Subcutaneous abdominal adipose tissue (tissue), 5 donors: ENCODE measurements at regions not wholly inside any gene's neighbourhood (a gene's known extent, or its start where the extent isn't known, plus 50 kb on each side); places are given as distances from the start of the nearest gene placed in this dataset.

Experiments used
- H3K27ac ChIP-seq: one replicate; pipeline ENCODE4 v1.7.0; 2013; ENCODE audit warnings: low read depth, mild to moderate bottlenecking, inconsistent platforms, low read length, moderate library complexity
- H3K27me3 ChIP-seq, 5 donors: one replicate each; pipeline ENCODE4 v1.7.0; 2013; ENCODE audit warnings: low read length in 5 of 5, inconsistent platforms in 1 of 5; ENCODE audit not compliant: control insufficient read depth in 5 of 5, insufficient read depth in 4 of 5
- H3K36me3 ChIP-seq, 5 donors: one replicate each; pipeline ENCODE4 v1.7.0; 2013; ENCODE audit warnings: low read length in 5 of 5; ENCODE audit not compliant: control insufficient read depth in 5 of 5, insufficient read depth in 5 of 5
- H3K4me1 ChIP-seq, 5 donors: one replicate each; pipeline ENCODE4 v1.7.0; 2013; ENCODE audit warnings: low read length in 5 of 5, mild to moderate bottlenecking in 3 of 5, moderate library complexity in 1 of 5; ENCODE audit not compliant: control insufficient read depth in 5 of 5, insufficient read depth in 5 of 5
- H3K4me3 ChIP-seq, 5 donors: one replicate each; pipeline ENCODE4 v1.7.0; 2013; ENCODE audit warnings: low read length in 5 of 5, low read depth in 1 of 5
- H3K9ac ChIP-seq, 5 donors: one replicate each; pipeline ENCODE4 v1.7.0; 2013; ENCODE audit warnings: low read length in 5 of 5, mild to moderate bottlenecking in 4 of 5, moderate library complexity in 3 of 5
- H3K9me3 ChIP-seq, 5 donors: one replicate each; pipeline ENCODE4 v1.7.0; 2013; ENCODE audit warnings: low read length in 5 of 5; ENCODE audit not compliant: control insufficient read depth in 5 of 5
- donor health status: healthy.
- donor health status: healthy.
- donor health status: healthy.
- donor health status: healthy.
- donor health status: healthy.

- Histone ChIP-seq H3K4me3 (peak overlapping the region in 1 of 5 donors; percentile 6), H3K27ac (no peak overlapping the region), H3K36me3 (no peaks in the 10 kb centered on the region), H3K9ac (no peak overlapping the region), H3K4me1 (no peaks in the 10 kb centered on the region), H3K27me3 (no peaks in the 10 kb centered on the region), H3K9me3 (peaks cover 27 to 44% (median 33%) of the 10 kb centered on the region in 5 donors)
Measured at GRCh38 chr2:41500895-41501294, 546.9 kb upstream of the PKDCC start.

- Histone ChIP-seq H3K4me1 (no peaks in the 10 kb centered on the region), H3K27ac (no peak overlapping the region), H3K4me3 (no peak overlapping the region), H3K9ac (no peak overlapping the region), H3K36me3 (no peaks in the 10 kb centered on the region), H3K27me3 (no peaks in the 10 kb centered on the region), H3K9me3 (peaks cover 11 to 26% (median 16%) of the 10 kb centered on the region in 5 donors)
Measured at GRCh38 chr2:41502752-41503151, 545.1 kb upstream of the PKDCC start.

GRCh38 chr2:41504532-41504931, 543.3 kb upstream of the PKDCC start:
- H3K4me3 ChIP-seq, result no peak overlapping the region
- H3K27ac ChIP-seq, result no peak overlapping the region
- no peaks in the 10 kb centered on the region for H3K27me3 ChIP-seq
- H3K36me3 ChIP-seq, result no peaks in the 10 kb centered on the region
- no peak overlapping the region for H3K9ac ChIP-seq
- H3K9me3 ChIP-seq, result peaks cover 8 to 18% (median 13%) of the 10 kb centered on the region in 5 donors
- peaks cover 0 to 2% (median 0%) of the 10 kb centered on the region in 5 donors for H3K4me1 ChIP-seq

GRCh38 chr2:41510108-41510507, 537.7 kb upstream of the PKDCC start:
- H3K9me3 ChIP-seq, result peaks cover 0 to 3% (median 0%) of the 10 kb centered on the region in 5 donors
- no peak overlapping the region for H3K9ac ChIP-seq
- no peak overlapping the region for H3K4me3 ChIP-seq
- H3K36me3 ChIP-seq, result no peaks in the 10 kb centered on the region
- H3K27ac ChIP-seq, result no peak overlapping the region
- H3K4me1 ChIP-seq, result peaks cover 0 to 10% (median 0%) of the 10 kb centered on the region in 5 donors
- H3K27me3 ChIP-seq, result no peaks in the 10 kb centered on the region

- Histone ChIP-seq H3K36me3 (no peaks in the 10 kb centered on the region), H3K27me3 (no peaks in the 10 kb centered on the region), H3K4me3 (no peak overlapping the region), H3K9ac (no peak overlapping the region), H3K9me3 (no peaks in the 10 kb centered on the region), H3K27ac (no peak overlapping the region), H3K4me1 (no peaks in the 10 kb centered on the region)
Measured at GRCh38 chr2:41521211-41521610, 526.6 kb upstream of the PKDCC start.

DNA sequence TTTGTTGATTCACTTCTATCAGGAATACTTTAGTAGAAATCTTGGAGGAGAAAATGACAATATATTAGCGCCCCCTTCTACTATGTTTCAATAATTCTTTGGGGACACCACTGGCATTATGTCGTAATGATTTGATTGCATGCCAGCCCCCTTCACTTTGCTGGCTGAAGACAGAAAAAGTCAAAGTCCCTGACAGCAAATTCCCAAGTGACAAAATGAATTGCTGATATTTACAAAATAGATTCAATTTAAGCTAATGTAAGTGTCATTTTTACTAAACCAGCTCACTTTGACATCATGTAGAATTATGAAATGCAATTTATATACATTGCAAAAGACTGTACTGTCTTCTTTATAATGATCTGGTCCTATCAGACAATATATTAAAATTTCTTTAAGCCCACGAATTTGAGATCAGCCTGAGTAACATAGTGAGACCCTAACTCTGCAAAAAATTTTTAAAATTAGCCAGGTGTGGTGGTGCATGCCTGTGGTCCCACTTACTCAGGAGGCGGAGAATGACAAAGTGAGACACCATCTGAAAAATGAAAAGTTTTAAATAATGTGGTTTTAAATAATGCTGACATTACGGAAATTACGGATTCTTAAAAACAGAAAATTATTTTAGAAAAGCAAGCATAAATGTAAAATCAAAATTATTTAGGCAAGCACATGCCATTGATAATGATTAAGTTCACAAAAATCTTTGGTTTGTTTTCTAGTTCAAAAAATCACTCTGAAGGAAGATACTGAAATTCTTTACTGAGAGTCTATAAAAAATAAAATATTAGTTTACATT, 520.1 kb upstream of the PKDCC start:
- Histone ChIP-seq H3K4me3 (no peak overlapping the region), H3K36me3 (no peaks in the 10 kb centered on the region), H3K9me3 (peaks cover 0 to 3% (median 0%) of the 10 kb centered on the region in 5 donors), H3K4me1 (peaks cover 0 to 8% (median 4%) of the 10 kb centered on the region in 5 donors), H3K27ac (no peak overlapping the region), H3K9ac (no peak overlapping the region), H3K27me3 (no peaks in the 10 kb centered on the region)

- Histone ChIP-seq H3K9ac (no peak overlapping the region), H3K27ac (no peak overlapping the region), H3K36me3 (no peaks in the 10 kb centered on the region), H3K4me3 (no peak overlapping the region), H3K4me1 (no peaks in the 10 kb centered on the region), H3K9me3 (peaks cover 0 to 7% (median 0%) of the 10 kb centered on the region in 5 donors), H3K27me3 (no peaks in the 10 kb centered on the region)
Measured at GRCh38 chr2:41535575-41535974, 512.2 kb upstream of the PKDCC start.

GRCh38 chr2:41540272-41540998, 507.4 kb upstream of the PKDCC start:
- no peak overlapping the region for H3K9ac ChIP-seq
- no peak overlapping the region for H3K4me3 ChIP-seq
- H3K36me3 ChIP-seq, result no peaks in the 10 kb centered on the region
- H3K27me3 ChIP-seq, result no peaks in the 10 kb centered on the region
- H3K4me1 ChIP-seq, result no peaks in the 10 kb centered on the region
- H3K27ac ChIP-seq, result no peak overlapping the region
- peaks cover 0 to 4% (median 0%) of the 10 kb centered on the region in 5 donors for H3K9me3 ChIP-seq

GRCh38 chr2:41543726-41544125, 504.1 kb upstream of the PKDCC start:
- H3K27ac ChIP-seq, result no peak overlapping the region
- no peaks in the 10 kb centered on the region for H3K27me3 ChIP-seq
- no peak overlapping the region for H3K4me3 ChIP-seq
- H3K9ac ChIP-seq, result no peak overlapping the region
- H3K36me3 ChIP-seq, result no peaks in the 10 kb centered on the region
- H3K9me3 ChIP-seq, result no peaks in the 10 kb centered on the region
- H3K4me1 ChIP-seq, result no peaks in the 10 kb centered on the region

DNA sequence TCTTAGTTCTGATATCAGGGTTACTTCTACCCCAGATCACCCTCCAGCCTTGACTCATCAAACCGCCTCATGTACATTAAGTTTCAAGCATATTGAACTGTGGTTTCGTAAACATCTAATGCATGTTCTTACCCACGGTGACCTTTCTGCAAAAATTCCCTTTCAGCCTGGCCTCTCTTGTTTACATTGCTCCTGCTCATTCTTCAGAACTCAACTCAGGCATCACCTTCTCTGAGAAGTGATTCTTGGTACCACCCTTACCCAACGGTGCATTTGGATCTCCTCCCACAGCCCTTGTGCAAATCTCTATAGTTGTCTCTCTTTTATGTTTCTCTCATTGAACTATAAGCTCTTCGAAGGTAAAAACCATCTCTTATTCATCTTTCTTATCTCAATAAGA, 503.1 kb upstream of the PKDCC start:
- Histone ChIP-seq H3K9me3 (no peaks in the 10 kb centered on the region), H3K36me3 (no peaks in the 10 kb centered on the region), H3K4me1 (no peaks in the 10 kb centered on the region), H3K27ac (no peak overlapping the region), H3K4me3 (no peak overlapping the region), H3K9ac (no peak overlapping the region), H3K27me3 (no peaks in the 10 kb centered on the region)
